ENCODE measurements at regions not wholly inside any gene's neighbourhood (a gene's known extent, or its start where the extent isn't known, plus 50 kb on each side); places are given as distances from the start of the nearest gene placed in this dataset.

GRCh38 chr10:56537984-56538383 is 176.9 kb upstream of the ZWINT start:
- TF ChIP-seq GABPA (IDR thresholded peaks at IDR 0.05; ENCODE audit: low read depth) (no peak), RAD21 (IDR thresholded peaks at IDR 0.05; ENCODE audit: low read length) (no peak), TAF1 (IDR thresholded peaks at IDR 0.05; ENCODE audit: borderline replicate concordance, low read depth, low read length) (no peak), EZH2phosphoT487 (IDR thresholded peaks at IDR 0.05; ENCODE audit: borderline replicate concordance, low read depth) (no peak), GATA2 (CRISPR knock-in tag; IDR thresholded peaks at IDR 0.05) (no peak), POLR2AphosphoS5 (IDR thresholded peaks at IDR 0.05; ENCODE audit: low read depth, low read length) (peak; percentile 27; the same call in 1 of the 2 replicates), FOSL2 (IDR thresholded peaks at IDR 0.05; ENCODE audit: borderline replicate concordance, low read depth) (peak; percentile 93; the same call in 1 of the 2 replicates), MAX (IDR thresholded peaks at IDR 0.05; ENCODE audit: low read depth) (no peak), IRF3 (IDR thresholded peaks at IDR 0.05; ENCODE audit: low read depth, low read length) (no peak), JUND (IDR thresholded peaks at IDR 0.05) (peak; percentile 91), PBX3 (IDR thresholded peaks at IDR 0.05) (no peak; the same call in 1 of the 2 replicates), CHD2 (IDR thresholded peaks at IDR 0.05; ENCODE audit: low read length, partially characterized antibody) (no peak), NFIC (IDR thresholded peaks at IDR 0.05; ENCODE audit: borderline replicate concordance) (0 out of 2 replicates have a peak, but pooled peaks have one; percentile 4), NRF1 (IDR thresholded peaks at IDR 0.05; ENCODE audit: low read depth, low read length) (no peak), TCF12 (IDR thresholded peaks at IDR 0.05) (peak; percentile 68), ELF1 (IDR thresholded peaks at IDR 0.05) (no peak), MXI1 (IDR thresholded peaks at IDR 0.05; ENCODE audit: low read depth, low read length) (no peak), TEAD4 (IDR thresholded peaks at IDR 0.05; ENCODE audit: borderline replicate concordance, insufficient read depth) (no peak), YY1 (IDR thresholded peaks at IDR 0.05; ENCODE audit: low read depth) (no peak)
- Histone ChIP-seq H3K79me2 (ENCODE audit: insufficient read depth) (no peaks in the 10 kb centered on the region), H3K9ac (no peak overlapping the region), H3F3A (replicated peaks; ENCODE audit: insufficient read depth) (no peaks in the 10 kb centered on the region), H3K9me3 (no peaks in the 10 kb centered on the region), H4K20me1 (ENCODE audit: insufficient read depth) (no peaks in the 10 kb centered on the region), H3K4me2 (peak overlapping the region; percentile 2; the same call in 1 of the 2 replicates), H3K27me3 (ENCODE audit: insufficient read depth) (no peaks in the 10 kb centered on the region), H3K36me3 (replicated peaks in 1 of 2; ENCODE audit: control insufficient read depth in 1 of 2, insufficient read depth in 2 of 2, low read length in 1 of 2) (no peaks in the 10 kb centered on the region), H3K4me3 (ENCODE audit: low read depth in 2 of 2, low read length in 1 of 2) (no peak overlapping the region), H2AFZ (ENCODE audit: low read depth) (no peak overlapping the region), H3K4me1 (ENCODE audit: control insufficient read depth in 1 of 2, insufficient read depth in 2 of 2, low read depth in 1 of 2, low read length in 1 of 2) (no peaks in the 10 kb centered on the region), H3K27ac (ENCODE audit: low read depth in 2 of 2, low read length in 1 of 2) (peak overlapping the region in 1 of 2 experiments; percentile 59; a peak in 2 of 4 replicates), H3K9me2 (no peaks in the 10 kb centered on the region)
- ChIA-PET POLR2A (no interaction called here), CTCF (no interaction called here)
- 37% methylated on average over 4 of the region's 4 CpGs for WGBS (ENCODE audit: low lambda C conversion rate)
- DNase-seq = no peak

- no peaks in the 10 kb centered on the region for H3K9me2 ChIP-seq
- 28% methylated on average over 3 of the region's 3 CpGs for WGBS (ENCODE audit: low lambda C conversion rate)
- no peak overlapping the region for H3K9ac ChIP-seq
- no peak overlapping the region for H3K4me2 ChIP-seq
- H3K9me3 ChIP-seq = no peaks in the 10 kb centered on the region
- H3F3A ChIP-seq (replicated peaks; ENCODE audit: insufficient read depth) = no peaks in the 10 kb centered on the region
- H3K27me3 ChIP-seq (ENCODE audit: insufficient read depth) = no peaks in the 10 kb centered on the region
- H4K20me1 ChIP-seq (ENCODE audit: insufficient read depth) = no peaks in the 10 kb centered on the region
- CTCF ChIA-PET = no interaction called here
- H3K4me3 ChIP-seq (ENCODE audit: low read depth in 2 of 2, low read length in 1 of 2) = no peak overlapping the region
- no peaks in the 10 kb centered on the region for H3K4me1 ChIP-seq (ENCODE audit: control insufficient read depth in 1 of 2, insufficient read depth in 2 of 2, low read depth in 1 of 2, low read length in 1 of 2)
- no peak for DNase-seq
- H3K27ac ChIP-seq (ENCODE audit: low read depth in 2 of 2, low read length in 1 of 2) = no peak overlapping the region
- no peak overlapping the region for H2AFZ ChIP-seq (ENCODE audit: low read depth)
- no peaks in the 10 kb centered on the region for H3K36me3 ChIP-seq (replicated peaks in 1 of 2; ENCODE audit: control insufficient read depth in 1 of 2, insufficient read depth in 2 of 2, low read length in 1 of 2)
- POLR2A ChIA-PET = no interaction called here
- no peaks in the 10 kb centered on the region for H3K79me2 ChIP-seq (ENCODE audit: insufficient read depth)
- TF ChIP-seq IRF3 (IDR thresholded peaks at IDR 0.05; ENCODE audit: low read depth, low read length) (no peak), RFX5 (IDR thresholded peaks at IDR 0.05; ENCODE audit: low read length) (no peak), ZBTB33 (IDR thresholded peaks at IDR 0.05; ENCODE audit: borderline replicate concordance, low read depth) (no peak), ELF1 (IDR thresholded peaks at IDR 0.05) (no peak)
Observed at GRCh38 chr10:56522166-56522565, 161.1 kb upstream of the ZWINT start.
